ENCODE measurements at regions not wholly inside any gene's neighbourhood (a gene's known extent, or its start where the extent isn't known, plus 50 kb on each side); places are given as distances from the start of the nearest gene placed in this dataset.

- no peak overlapping the region for H3K4me2 ChIP-seq (ENCODE audit: low read length)
- TF ChIP-seq EZH2phosphoT487 (IDR thresholded peaks at IDR 0.05; ENCODE audit: borderline replicate concordance, low read length) (no peak), CTCF (IDR thresholded peaks at IDR 0.05; ENCODE audit: low read depth, low read length, poor library complexity, severe bottlenecking) (no peak)
Observed at GRCh38 chr3:132189601-132190000, 127.6 kb upstream of the ACP3 start.

GRCh38 chr3:132196113-132196512 lies 121.1 kb upstream of the ACP3 start:
- H3K79me2 ChIP-seq (ENCODE audit: control insufficient read depth, low read length), result no peaks in the 10 kb centered on the region
- H4K20me1 ChIP-seq (ENCODE audit: control insufficient read depth, insufficient read depth, low read depth, low read length), result no peaks in the 10 kb centered on the region
- H3K36me3 ChIP-seq (ENCODE audit: control insufficient read depth, low read length), result no peaks in the 10 kb centered on the region
- H3K4me1 ChIP-seq (ENCODE audit: control insufficient read depth, low read length), result no peaks in the 10 kb centered on the region
- no peak overlapping the region for H3K4me2 ChIP-seq (ENCODE audit: low read length)
- H3K9me3 ChIP-seq (ENCODE audit: control insufficient read depth, insufficient read depth, low read length), result no peaks in the 10 kb centered on the region
- H3K27ac ChIP-seq (ENCODE audit: low read depth, low read length), result no peak overlapping the region
- no peaks in the 10 kb centered on the region for H3F3A ChIP-seq (ENCODE audit: control insufficient read depth, insufficient read depth)
- no peaks in the 10 kb centered on the region; the same call in 1 of the 2 replicates for H3K27me3 ChIP-seq (ENCODE audit: control insufficient read depth, low read length)
- H3K4me3 ChIP-seq (ENCODE audit: low read length), result no peak overlapping the region
- TF ChIP-seq CTCF (IDR thresholded peaks at IDR 0.05; ENCODE audit: low read depth, low read length, poor library complexity, severe bottlenecking), result no peak
- TF ChIP-seq EZH2phosphoT487 (IDR thresholded peaks at IDR 0.05; ENCODE audit: borderline replicate concordance, low read length), result no peak
- H3K9me2 ChIP-seq (replicated peaks; ENCODE audit: control insufficient read depth, low read length), result no peaks in the 10 kb centered on the region

More at GRCh38 chr3:132189601-132190000, 127.6 kb upstream of the ACP3 start:
- Histone ChIP-seq H4K20me1 (ENCODE audit: control insufficient read depth, insufficient read depth, low read depth, low read length) (no peaks in the 10 kb centered on the region), H3K9me3 (ENCODE audit: control insufficient read depth, insufficient read depth, low read length) (no peaks in the 10 kb centered on the region), H3K9me2 (replicated peaks; ENCODE audit: control insufficient read depth, low read length) (no peaks in the 10 kb centered on the region), H3K36me3 (ENCODE audit: control insufficient read depth, low read length) (no peaks in the 10 kb centered on the region), H3K4me1 (ENCODE audit: control insufficient read depth, low read length) (no peaks in the 10 kb centered on the region), H3K79me2 (ENCODE audit: control insufficient read depth, low read length) (no peaks in the 10 kb centered on the region), H3K27me3 (ENCODE audit: control insufficient read depth, low read length) (peaks cover 2% of the 10 kb centered on the region; the same call in 1 of the 2 replicates), H3K4me3 (ENCODE audit: low read length) (no peak overlapping the region), H3K27ac (ENCODE audit: low read depth, low read length) (no peak overlapping the region), H3F3A (ENCODE audit: control insufficient read depth, insufficient read depth) (no peaks in the 10 kb centered on the region)

GRCh38 chr3:132198516-132198915 lies 118.7 kb upstream of the ACP3 start:
- H3K4me3 ChIP-seq (ENCODE audit: low read length), result no peak overlapping the region
- H3K79me2 ChIP-seq (ENCODE audit: control insufficient read depth, low read length), result no peaks in the 10 kb centered on the region
- no peaks in the 10 kb centered on the region for H3F3A ChIP-seq (ENCODE audit: control insufficient read depth, insufficient read depth)
- no peaks in the 10 kb centered on the region for H3K9me2 ChIP-seq (replicated peaks; ENCODE audit: control insufficient read depth, low read length)
- H3K27ac ChIP-seq (ENCODE audit: low read depth, low read length), result no peak overlapping the region
- H3K9me3 ChIP-seq (ENCODE audit: control insufficient read depth, insufficient read depth, low read length), result no peaks in the 10 kb centered on the region
- H3K27me3 ChIP-seq (ENCODE audit: control insufficient read depth, low read length), result no peaks in the 10 kb centered on the region; the same call in 1 of the 2 replicates
- H3K4me2 ChIP-seq (ENCODE audit: low read length), result no peak overlapping the region
- no peaks in the 10 kb centered on the region for H3K4me1 ChIP-seq (ENCODE audit: control insufficient read depth, low read length)
- no peaks in the 10 kb centered on the region for H3K36me3 ChIP-seq (ENCODE audit: control insufficient read depth, low read length)
- TF ChIP-seq CTCF (IDR thresholded peaks at IDR 0.05; ENCODE audit: low read depth, low read length, poor library complexity, severe bottlenecking), result no peak
- no peak for TF ChIP-seq EZH2phosphoT487 (IDR thresholded peaks at IDR 0.05; ENCODE audit: borderline replicate concordance, low read length)
- H4K20me1 ChIP-seq (ENCODE audit: control insufficient read depth, insufficient read depth, low read depth, low read length), result no peaks in the 10 kb centered on the region

All from DOHH2 (cell line).